IMR-90 (cell line): ENCODE measurements at regions not wholly inside any gene's neighbourhood (a gene's known extent, or its start where the extent isn't known, plus 50 kb on each side); places are given as distances from the start of the nearest gene placed in this dataset.

Experiments
- BHLHE40 ChIP-seq: fragments of 150-350 bp; IDR thresholded peaks from 2 replicates; pipeline ENCODE4 v1.6.1; 2016; ENCODE audit warnings: mild to moderate bottlenecking, low read depth, low read length
- CEBPB ChIP-seq: IDR thresholded peaks from 2 replicates; pipeline ENCODE4 v1.6.1; 2012; ENCODE audit warnings: low read depth, low read length, improper control_type of control experiment
- CTCF ChIP-seq: conservative IDR thresholded peaks from 2 replicates; pipeline ENCODE4 v1.5.1; 2012; ENCODE audit warnings: mild to moderate bottlenecking, low read depth, low read length, improper control_type of control experiment
- ELK1 ChIP-seq: fragments of 150-350 bp; IDR thresholded peaks from 2 replicates; pipeline ENCODE4 v1.6.1; 2016; ENCODE audit warnings: low read depth, mild to moderate bottlenecking, low read length, moderate library complexity, borderline replicate concordance
- MAFK ChIP-seq: IDR thresholded peaks from 2 replicates; pipeline ENCODE4 v1.6.1; 2012; ENCODE audit warnings: low read depth, low read length, improper control_type of control experiment
- POLR2A ChIP-seq: IDR thresholded peaks from 2 replicates; pipeline ENCODE4 v1.6.1; 2012; ENCODE audit warnings: mild to moderate bottlenecking, low read depth, low read length
- RAD21 ChIP-seq: IDR thresholded peaks from 2 replicates; pipeline ENCODE4 v1.6.1; 2012; ENCODE audit warnings: low read length, improper control_type of control experiment
- RFX5 ChIP-seq: IDR thresholded peaks from 2 replicates; pipeline ENCODE4 v1.8.0; 2012; ENCODE audit warnings: low read depth, mild to moderate bottlenecking, low read length, moderate library complexity
- SMC3 ChIP-seq: fragments of 150-350 bp; IDR thresholded peaks from 2 replicates; pipeline ENCODE4 v1.6.1; 2016; ENCODE audit warnings: low read depth, mild to moderate bottlenecking, antibody characterized with exemption, low read length, moderate library complexity

- TF ChIP-seq CTCF (no peak), SMC3 (no peak), POLR2A (no peak), BHLHE40 (no peak), RFX5 (no peak), CEBPB (no peak), ELK1 (no peak), RAD21 (no peak), MAFK (no peak)
Observed at GRCh38 chr2:57437077-57437476, 609.5 kb upstream of the VRK2 start.
